ENCODE measurements at regions not wholly inside any gene's neighbourhood (a gene's known extent, or its start where the extent isn't known, plus 50 kb on each side); places are given as distances from the start of the nearest gene placed in this dataset.
"Not testable (repeated sequence)": the region's sequence is repeated elsewhere in the genome, so short reads cannot be mapped to it uniquely, and the experiment has no call there.

DNA sequence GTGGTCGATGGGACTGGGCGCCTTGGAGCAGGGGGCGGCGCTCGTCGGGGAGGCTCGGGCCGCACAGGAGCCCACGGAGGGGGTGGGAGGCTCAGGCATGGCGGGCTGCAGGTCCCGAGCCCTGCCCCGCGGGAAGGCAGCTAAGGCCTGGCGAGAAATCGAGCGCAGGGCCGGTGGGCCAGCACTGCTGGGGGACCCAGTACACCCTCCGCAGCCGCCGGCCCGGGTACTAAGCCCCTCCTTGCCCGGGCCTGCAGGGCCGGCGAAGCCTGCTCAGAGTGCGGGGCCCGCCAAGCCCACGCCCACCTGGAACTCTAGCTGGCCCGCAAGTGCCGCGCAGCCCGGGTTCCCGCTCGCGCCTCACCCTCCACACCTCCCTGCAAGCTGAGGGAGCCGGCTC lies 129.2 kb downstream of the BUB3 start:
- TF ChIP-seq POLR2AphosphoS5 (IDR thresholded peaks at IDR 0.05), result not testable (repeated sequence)
- TF ChIP-seq, protein P1, sequence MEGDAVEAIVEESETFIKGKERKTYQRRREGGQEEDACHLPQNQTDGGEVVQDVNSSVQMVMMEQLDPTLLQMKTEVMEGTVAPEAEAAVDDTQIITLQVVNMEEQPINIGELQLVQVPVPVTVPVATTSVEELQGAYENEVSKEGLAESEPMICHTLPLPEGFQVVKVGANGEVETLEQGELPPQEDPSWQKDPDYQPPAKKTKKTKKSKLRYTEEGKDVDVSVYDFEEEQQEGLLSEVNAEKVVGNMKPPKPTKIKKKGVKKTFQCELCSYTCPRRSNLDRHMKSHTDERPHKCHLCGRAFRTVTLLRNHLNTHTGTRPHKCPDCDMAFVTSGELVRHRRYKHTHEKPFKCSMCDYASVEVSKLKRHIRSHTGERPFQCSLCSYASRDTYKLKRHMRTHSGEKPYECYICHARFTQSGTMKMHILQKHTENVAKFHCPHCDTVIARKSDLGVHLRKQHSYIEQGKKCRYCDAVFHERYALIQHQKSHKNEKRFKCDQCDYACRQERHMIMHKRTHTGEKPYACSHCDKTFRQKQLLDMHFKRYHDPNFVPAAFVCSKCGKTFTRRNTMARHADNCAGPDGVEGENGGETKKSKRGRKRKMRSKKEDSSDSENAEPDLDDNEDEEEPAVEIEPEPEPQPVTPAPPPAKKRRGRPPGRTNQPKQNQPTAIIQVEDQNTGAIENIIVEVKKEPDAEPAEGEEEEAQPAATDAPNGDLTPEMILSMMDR (IDR thresholded peaks at IDR 0.05), result not testable (repeated sequence)

Measured in stomach (tissue), 4 donors.